Cardiac septum (tissue), 1 donor: ENCODE measurements at regions not wholly inside any gene's neighbourhood (a gene's known extent, or its start where the extent isn't known, plus 50 kb on each side); places are given as distances from the start of the nearest gene placed in this dataset.
"Not testable (repeated sequence)": the region's sequence is repeated elsewhere in the genome, so short reads cannot be mapped to it uniquely, and the experiment has no call there.

ENCODE experiments used
- DNase-seq: peaks from one replicate; pipeline ENCODE4 v3.0.0-alpha.2; 2020; ENCODE audit warnings: low spot score
- intact Hi-C: fragments of 100-400 bp; cut with DNase I; formaldehyde crosslinking; loops from one replicate; pipeline ENCODE4 v1.14.0; 2022
- donor health status: DM: no; HTN: no; CAD: no.

DNA sequence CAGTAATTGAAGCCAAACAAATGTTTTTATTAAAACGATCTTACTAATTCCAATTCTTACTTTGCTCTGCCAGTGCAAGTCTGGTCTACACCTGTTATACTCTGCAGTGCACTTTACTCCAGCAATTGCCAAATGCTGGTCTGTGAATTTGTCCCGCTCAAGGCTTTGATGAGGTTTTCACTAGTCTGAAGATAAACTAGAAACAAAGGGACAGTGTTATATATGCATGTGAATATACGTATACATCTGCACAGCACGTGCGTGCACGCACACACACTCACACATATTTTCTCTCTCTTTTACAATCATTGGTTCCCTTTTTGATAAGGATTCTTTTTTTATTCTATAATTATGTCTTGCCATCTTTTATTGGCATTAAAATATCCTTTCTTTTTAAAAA, 88.5 kb upstream of the LCORL start:
- intact Hi-C loops = no loop called here
- no peak for DNase-seq

DNA sequence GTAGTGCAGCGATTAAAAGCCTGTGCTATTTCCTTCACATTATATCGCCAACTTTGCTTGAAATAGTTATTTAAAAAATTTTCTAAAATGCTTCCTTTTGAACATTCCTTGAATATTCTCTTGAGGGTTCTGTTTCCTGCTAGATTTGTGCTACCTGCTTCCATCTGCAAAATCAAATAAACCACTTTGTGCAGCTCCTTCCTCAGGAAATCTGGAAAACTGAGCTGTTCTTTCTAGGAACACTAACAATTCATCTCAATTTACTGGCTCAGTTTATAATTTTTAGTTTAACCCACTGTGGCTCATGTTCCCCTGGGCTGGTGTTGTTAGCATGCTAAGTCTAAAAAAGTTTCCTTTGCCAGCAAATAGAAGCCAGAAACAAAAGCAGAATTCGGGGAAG, 88.1 kb upstream of the LCORL start:
- intact Hi-C loops = no loop called here

DNA sequence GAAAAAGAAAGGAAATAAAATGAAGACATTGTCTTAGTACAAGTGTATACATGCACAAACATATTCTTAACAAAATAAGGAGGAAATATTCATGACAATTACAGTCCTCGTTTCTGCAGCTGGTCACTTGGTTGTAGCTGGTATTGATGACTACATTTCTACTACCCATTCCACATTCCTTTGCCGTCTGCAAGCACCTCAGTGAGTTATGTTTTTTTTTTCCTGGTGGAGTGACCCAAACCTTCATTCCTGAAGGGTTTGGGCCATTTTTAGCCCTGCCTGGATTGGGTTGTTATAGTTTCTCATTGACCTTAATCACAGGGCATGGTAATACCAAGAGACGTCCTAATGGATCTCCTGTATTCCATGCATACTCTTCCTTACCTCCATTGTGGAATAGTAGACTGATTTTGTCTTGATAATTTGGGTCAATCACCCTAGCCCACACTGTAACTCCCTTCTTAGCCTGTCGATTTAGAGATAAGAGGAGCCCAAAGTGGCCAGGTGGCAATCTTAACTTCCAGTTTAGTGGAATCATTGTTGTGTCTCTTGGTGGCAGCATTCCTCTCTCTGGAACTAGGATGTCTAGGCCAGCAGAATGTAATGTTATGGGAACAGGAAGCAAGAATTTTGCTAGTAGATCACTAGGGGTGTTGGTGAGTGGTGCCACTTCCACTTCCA, 86.4 kb upstream of the LCORL start:
- DNase-seq, intact Hi-C loops: not testable (repeated sequence)

More for the DNA sequence above, 88.1 kb upstream of the LCORL start:
- no peak for DNase-seq

DNA sequence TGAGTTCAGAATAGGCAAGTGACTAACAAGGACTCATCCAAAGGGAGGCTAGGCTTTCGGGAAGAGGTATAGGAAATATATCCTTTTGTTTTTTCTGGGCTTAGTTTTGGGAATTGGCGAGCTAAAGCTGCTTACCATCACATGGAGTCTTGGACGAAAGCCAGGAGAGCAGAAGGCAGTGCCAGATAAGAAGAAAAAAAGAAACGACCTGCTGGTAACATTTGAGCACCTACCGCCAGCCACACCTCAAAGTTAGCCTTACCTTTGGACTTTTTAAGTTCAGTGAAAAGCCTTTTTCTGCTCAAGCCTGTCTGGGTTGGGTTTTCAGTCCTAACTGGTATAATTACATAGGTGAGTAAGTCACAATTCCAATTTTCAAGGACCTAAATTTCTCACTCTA, 85.1 kb upstream of the LCORL start:
- no peak for DNase-seq
- intact Hi-C loops = no loop called here

DNA sequence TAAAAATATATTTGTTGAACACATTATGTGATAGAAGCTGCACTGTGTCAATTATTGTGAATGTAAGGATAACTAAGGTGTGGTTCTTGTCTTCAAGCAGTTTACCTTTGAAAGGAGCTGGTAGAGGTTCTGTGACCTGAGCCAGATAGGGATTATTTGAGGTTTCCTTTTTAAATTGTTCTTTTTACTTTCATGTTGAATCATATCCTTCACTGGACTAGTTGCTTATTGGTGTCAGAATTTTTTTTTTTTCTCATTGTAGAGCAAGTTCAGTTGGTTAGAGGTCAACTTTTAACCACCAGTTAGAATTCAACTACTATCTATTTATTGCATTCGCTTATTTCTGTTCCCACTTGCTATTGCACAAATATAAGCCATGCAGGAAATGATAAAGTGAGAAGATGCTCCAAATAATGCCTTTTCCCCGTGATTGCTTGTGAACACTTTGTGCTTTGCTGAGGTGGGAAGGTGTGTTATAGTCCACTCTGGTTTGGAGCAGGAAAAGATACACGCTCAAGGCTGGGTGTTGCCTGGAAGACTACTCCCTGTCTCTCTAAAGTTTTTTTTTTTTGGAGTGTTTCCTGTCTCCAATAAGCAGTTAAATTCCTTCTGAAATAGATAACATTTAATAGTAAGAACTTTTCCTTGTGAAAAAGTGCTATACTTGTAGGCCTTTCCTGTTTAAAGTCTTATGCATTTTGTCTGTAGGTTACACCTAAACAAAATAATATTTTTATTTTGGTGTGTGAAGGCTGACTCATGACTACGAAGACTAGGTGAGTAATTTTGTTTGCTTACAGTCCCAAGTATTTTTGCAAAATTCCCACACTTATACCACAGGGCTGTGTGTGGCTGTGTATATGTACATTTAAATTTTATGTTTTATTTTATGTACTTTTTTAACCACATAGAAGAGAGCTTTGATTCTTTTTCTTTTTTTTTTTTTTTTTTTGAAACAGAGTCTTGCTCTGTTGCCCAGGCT, 83.8 kb upstream of the LCORL start:
- DNase-seq = no peak
- intact Hi-C loops = no loop called here

DNA sequence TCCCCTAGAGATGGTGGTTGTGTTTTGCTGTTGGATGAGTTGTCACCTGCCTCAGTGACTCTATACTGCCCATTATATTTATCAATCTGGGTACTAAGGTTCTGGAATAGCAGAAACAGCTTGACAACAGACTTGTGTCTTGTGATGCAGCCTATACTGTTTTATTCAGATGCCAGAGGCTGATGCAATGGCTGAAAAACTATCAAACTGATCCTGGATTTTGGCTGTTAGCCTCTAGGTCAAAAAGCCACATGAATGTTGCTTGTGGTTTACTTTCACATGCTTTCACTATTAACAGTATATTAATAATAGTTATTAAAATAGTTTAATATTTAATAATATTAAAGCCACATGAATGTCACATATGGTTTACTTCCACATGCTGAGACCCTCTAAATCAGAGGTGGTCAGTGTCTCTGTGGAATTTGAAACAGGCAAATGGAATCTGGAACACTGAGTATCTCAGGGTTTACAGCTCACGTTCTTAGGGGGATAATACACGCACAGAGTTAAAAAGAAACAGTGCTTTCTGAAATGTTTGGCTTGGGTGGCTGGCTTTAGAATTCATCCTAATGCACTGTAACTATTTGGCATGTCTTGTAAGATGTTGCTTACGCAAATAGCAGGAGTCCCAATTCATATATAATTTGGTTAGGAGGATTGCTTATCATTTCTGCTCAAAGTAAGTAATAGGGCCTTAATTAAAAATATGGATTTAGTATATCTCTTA, 82.5 kb upstream of the LCORL start:
- no peak for DNase-seq
- intact Hi-C loops = no loop called here

DNA sequence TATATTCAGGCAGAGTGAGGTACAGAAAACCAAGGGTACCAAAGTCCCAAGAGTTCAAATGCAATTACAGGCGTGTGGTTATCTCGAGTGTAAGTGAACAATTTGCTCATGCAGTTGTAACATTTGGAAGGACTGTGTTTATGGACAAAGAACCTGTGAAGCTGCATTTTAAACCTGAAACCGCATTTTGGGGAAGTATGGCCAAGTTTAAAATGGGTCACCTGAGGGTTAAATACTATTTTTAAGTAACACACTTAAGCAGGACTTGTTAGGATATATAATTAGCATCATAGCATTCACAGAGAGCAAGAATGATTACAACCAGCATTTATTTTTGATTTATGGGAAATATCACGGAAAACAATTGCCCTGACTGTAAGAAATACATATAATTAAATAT, 79.1 kb upstream of the LCORL start:
- no peak for DNase-seq
- intact Hi-C loops = no loop called here

DNA sequence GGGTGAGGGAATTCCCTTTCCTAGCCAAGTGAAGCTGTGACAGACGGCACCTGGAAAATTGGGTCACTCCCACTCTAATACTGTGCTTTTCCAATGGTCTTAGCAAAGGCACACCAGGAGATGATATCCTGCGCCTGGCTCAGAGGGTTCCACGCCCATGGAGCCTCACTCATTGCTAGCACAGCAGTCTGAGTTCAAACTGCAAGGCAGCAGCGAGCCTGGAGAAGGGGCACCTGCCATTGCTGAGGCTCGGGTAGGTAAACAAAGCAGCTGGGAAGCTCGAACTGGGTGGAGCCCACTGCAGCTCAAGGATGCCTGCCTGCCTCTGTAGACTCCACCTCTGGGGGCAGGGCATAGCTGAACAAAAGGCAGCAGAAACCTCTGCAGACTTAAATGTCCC, 68.9 kb upstream of the LCORL start:
- DNase-seq, intact Hi-C loops: not testable (repeated sequence)

DNA sequence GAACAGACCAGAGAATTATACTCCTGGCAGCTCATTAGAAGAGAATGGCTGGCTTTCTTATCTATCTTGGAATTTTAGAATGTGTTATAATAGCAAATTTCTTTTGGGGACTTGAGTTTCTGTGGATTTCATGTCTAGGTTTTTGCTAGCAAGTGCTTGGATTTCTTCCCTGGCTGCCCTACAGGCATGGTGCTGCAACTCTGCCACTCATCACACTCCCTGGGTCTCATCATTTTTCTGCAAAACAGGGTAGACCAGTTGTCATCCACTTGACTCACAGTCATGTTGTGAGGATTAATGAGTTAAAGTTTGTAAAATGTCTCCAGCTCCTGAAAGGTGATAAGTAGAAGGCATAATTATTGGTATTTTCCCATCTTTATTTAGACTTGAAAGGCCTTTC, 60.7 kb upstream of the LCORL start:
- no peak for DNase-seq
- intact Hi-C loops = no loop called here

DNA sequence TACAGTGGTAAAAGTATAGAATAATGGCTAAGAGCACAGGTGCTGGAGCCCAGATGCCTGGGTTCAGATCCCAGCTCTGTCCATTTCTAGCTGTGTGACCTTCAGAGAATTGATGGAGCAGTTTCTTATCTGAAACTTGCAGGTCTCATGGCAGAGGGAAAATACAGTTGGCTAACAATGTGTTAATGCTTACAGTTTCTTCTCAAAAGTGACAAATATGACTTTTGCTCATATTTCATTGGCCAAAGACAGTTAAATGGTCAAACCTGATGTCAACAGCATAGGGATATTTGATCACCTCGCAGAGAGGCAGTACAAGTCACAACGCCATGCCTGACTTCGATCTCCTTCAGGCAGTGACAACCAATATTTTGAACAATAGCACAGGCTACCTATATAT, 60.2 kb upstream of the LCORL start:
- no peak for DNase-seq
- intact Hi-C loops = no loop called here

DNA sequence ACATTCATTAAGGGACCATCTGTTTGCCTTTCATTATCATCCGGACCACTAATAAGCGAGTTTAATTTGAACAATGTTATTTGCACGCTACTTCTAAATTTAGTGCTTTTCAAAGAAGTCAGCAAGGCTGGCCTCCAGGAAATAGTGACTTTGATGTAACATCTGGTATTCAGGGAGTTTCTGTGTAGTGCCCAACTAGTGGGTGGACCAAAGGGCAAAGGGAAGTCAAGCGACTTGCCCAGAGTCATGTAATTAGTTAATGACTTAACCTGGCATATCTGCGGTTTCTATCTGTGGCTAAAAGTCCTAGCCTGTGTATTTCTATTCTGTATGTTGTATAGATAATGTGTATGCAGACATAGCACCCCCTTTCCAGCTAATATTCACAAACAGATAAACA, 56.3 kb upstream of the LCORL start:
- intact Hi-C loops = loop anchor here (10.0 kb wide), 1 partner anchor 287 kb away; no protein-coding TSS in a partner anchor

DNA sequence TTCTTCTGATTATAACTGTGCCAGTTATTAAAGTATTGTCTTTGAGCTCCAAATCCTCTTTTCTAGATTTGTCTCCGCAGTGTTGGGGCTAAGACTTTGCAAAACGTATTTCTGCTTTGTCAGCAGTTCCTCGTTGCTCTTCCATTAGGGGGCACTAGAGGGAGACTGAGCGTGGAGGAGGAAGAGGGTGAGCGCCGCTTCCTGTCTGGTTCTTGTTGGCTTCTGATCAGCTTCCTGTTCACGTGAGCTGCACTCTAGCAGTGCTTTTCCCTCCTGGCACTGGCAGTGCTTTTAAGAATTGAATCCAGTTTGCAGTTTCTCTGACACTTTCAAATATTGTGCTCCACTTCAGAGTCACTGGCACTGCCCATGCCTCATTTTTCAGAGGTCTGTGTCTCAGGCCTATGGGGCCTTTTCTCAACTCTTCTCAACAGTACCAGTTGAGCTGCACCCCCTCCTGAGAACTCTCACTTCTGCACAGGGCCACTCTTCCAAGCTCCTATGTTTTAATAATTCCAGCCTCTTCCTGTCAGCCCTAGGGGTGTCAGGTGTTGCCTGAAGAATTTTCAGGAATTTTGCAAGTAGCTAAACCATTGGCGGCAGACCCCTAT, 54.4 kb upstream of the LCORL start:
- intact Hi-C loops = loop anchor here (10.0 kb wide), 1 partner anchor 289 kb away; no protein-coding TSS in a partner anchor
- no peak for DNase-seq

More for the DNA sequence above, 56.3 kb upstream of the LCORL start:
- DNase-seq = no peak

DNA sequence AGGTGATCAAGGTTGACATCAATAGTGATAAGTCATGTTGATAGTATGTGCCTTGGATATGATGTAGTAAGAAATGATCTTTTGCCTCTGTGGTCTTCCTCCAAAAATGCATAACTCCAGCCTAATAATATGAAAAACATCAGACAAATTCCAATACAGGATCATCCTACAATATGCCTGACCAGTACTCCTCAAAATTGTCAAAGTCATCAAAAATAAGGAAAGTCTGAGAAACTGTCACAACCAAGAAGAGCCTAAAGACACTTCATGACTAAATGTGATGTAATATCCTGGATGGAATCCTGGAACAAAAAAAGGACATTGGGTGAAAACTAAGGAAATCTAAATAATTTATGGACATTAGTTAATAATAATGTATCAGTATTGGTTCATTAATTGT, 50.3 kb upstream of the LCORL start:
- intact Hi-C loops = loop anchor here (10.0 kb wide), 1 partner anchor 293 kb away; no protein-coding TSS in a partner anchor
- DNase-seq = no peak
